ENCODE measurements at regions not wholly inside any gene's neighbourhood (a gene's known extent, or its start where the extent isn't known, plus 50 kb on each side); places are given as distances from the start of the nearest gene placed in this dataset.

- Histone ChIP-seq H3K9me3 (ENCODE audit: low read depth, low read length) (peaks cover 2% of the 10 kb centered on the region), H3K4me2 (ENCODE audit: insufficient read depth, low read length) (no peak overlapping the region), H3K4me3 (ENCODE audit: insufficient read depth, low read length) (no peak overlapping the region), H3K27me3 (ENCODE audit: insufficient read depth, low read length) (no peaks in the 10 kb centered on the region), H3K36me3 (ENCODE audit: insufficient read depth, low read length) (no peaks in the 10 kb centered on the region), H4K20me1 (ENCODE audit: insufficient read depth, low read length) (no peaks in the 10 kb centered on the region), H3K4me1 (ENCODE audit: insufficient read depth, low read length) (no peaks in the 10 kb centered on the region), H3K79me2 (ENCODE audit: insufficient read depth, low read length) (no peaks in the 10 kb centered on the region), H3K27ac (ENCODE audit: low read depth, low read length) (no peak overlapping the region), H2AFZ (ENCODE audit: low read length) (no peak overlapping the region)
- no peak for TF ChIP-seq CTCF (IDR thresholded peaks at IDR 0.05; ENCODE audit: extremely low read depth, low read depth, low read length)
- DNase-seq (ENCODE audit: insufficient read length, low spot score, missing footprints): no peak
Measured at GRCh38 chr4:162700358-162700757, 466.3 kb downstream of the NAF1 start.

- Histone ChIP-seq H3K9me3 (ENCODE audit: low read depth, low read length) (peaks cover 2% of the 10 kb centered on the region), H2AFZ (ENCODE audit: low read length) (no peak overlapping the region), H4K20me1 (ENCODE audit: insufficient read depth, low read length) (no peaks in the 10 kb centered on the region), H3K4me1 (ENCODE audit: insufficient read depth, low read length) (no peaks in the 10 kb centered on the region), H3K36me3 (ENCODE audit: insufficient read depth, low read length) (no peaks in the 10 kb centered on the region), H3K27me3 (ENCODE audit: insufficient read depth, low read length) (no peaks in the 10 kb centered on the region), H3K4me2 (ENCODE audit: insufficient read depth, low read length) (no peak overlapping the region), H3K4me3 (ENCODE audit: insufficient read depth, low read length) (no peak overlapping the region), H3K27ac (ENCODE audit: low read depth, low read length) (no peak overlapping the region), H3K79me2 (ENCODE audit: insufficient read depth, low read length) (no peaks in the 10 kb centered on the region)
- DNase-seq (ENCODE audit: insufficient read length, low spot score, missing footprints): peak; percentile 18
- TF ChIP-seq CTCF (IDR thresholded peaks at IDR 0.05; ENCODE audit: extremely low read depth, low read depth, low read length): no peak
Measured at GRCh38 chr4:162699629-162700028, 467.1 kb downstream of the NAF1 start.

- no peak for TF ChIP-seq CTCF (IDR thresholded peaks at IDR 0.05; ENCODE audit: extremely low read depth, low read depth, low read length)
- Histone ChIP-seq H3K27me3 (ENCODE audit: insufficient read depth, low read length) (no peaks in the 10 kb centered on the region), H4K20me1 (ENCODE audit: insufficient read depth, low read length) (no peaks in the 10 kb centered on the region), H3K9me3 (ENCODE audit: low read depth, low read length) (no peaks in the 10 kb centered on the region), H3K4me3 (ENCODE audit: insufficient read depth, low read length) (no peak overlapping the region), H3K36me3 (ENCODE audit: insufficient read depth, low read length) (no peaks in the 10 kb centered on the region), H2AFZ (ENCODE audit: low read length) (no peak overlapping the region), H3K27ac (ENCODE audit: low read depth, low read length) (no peak overlapping the region), H3K4me2 (ENCODE audit: insufficient read depth, low read length) (no peak overlapping the region), H3K79me2 (ENCODE audit: insufficient read depth, low read length) (no peaks in the 10 kb centered on the region), H3K4me1 (ENCODE audit: insufficient read depth, low read length) (no peaks in the 10 kb centered on the region)
- DNase-seq (ENCODE audit: insufficient read length, low spot score, missing footprints): no peak
Measured at GRCh38 chr4:162685410-162685809, 481.3 kb downstream of the NAF1 start.

GRCh38 chr4:162684998-162685397, 481.7 kb downstream of the NAF1 start:
- H3K9me3 ChIP-seq (ENCODE audit: low read depth, low read length): no peaks in the 10 kb centered on the region
- DNase-seq (ENCODE audit: insufficient read length, low spot score, missing footprints): no peak
- no peaks in the 10 kb centered on the region for H3K4me1 ChIP-seq (ENCODE audit: insufficient read depth, low read length)
- no peaks in the 10 kb centered on the region for H3K79me2 ChIP-seq (ENCODE audit: insufficient read depth, low read length)
- H3K4me3 ChIP-seq (ENCODE audit: insufficient read depth, low read length): no peak overlapping the region
- H3K36me3 ChIP-seq (ENCODE audit: insufficient read depth, low read length): no peaks in the 10 kb centered on the region
- no peak overlapping the region for H2AFZ ChIP-seq (ENCODE audit: low read length)
- TF ChIP-seq CTCF (IDR thresholded peaks at IDR 0.05; ENCODE audit: extremely low read depth, low read depth, low read length): no peak
- no peaks in the 10 kb centered on the region for H3K27me3 ChIP-seq (ENCODE audit: insufficient read depth, low read length)
- no peaks in the 10 kb centered on the region for H4K20me1 ChIP-seq (ENCODE audit: insufficient read depth, low read length)
- no peak overlapping the region for H3K4me2 ChIP-seq (ENCODE audit: insufficient read depth, low read length)
- no peak overlapping the region for H3K27ac ChIP-seq (ENCODE audit: low read depth, low read length)
